Kidney (tissue), 13 donors: ENCODE measurements at regions not wholly inside any gene's neighbourhood (a gene's known extent, or its start where the extent isn't known, plus 50 kb on each side); places are given as distances from the start of the nearest gene placed in this dataset.

ENCODE experiments used
- DNase-seq, 5 donors: peaks; one replicate each; pipeline ENCODE4 v3.0.0-alpha.2; 2013 to 2020
- FAIRE-seq: peaks from 2 replicates; lab custom pipeline; 2012; peaks lifted over from hg19 to GRCh38; lab: Jason Lieb, UNC
- H3K27ac ChIP-seq, 2 donors: one replicate each; pipeline ENCODE4 v1.7.0; 2013; ENCODE audit warnings: low read depth in 2 of 2, low read length in 2 of 2, inconsistent platforms in 1 of 2
- H3K27me3 ChIP-seq: one replicate; pipeline ENCODE4 v1.7.1; 2013; ENCODE audit warnings: low read length, inconsistent platforms; ENCODE audit not compliant: control insufficient read depth, insufficient read depth
- H3K36me3 ChIP-seq, 3 donors: one replicate each; pipeline versions ENCODE4 v1.7.0 to v1.7.1; 2013; ENCODE audit warnings: low read length in 3 of 3, control low read depth in 1 of 3, inconsistent platforms in 1 of 3; ENCODE audit not compliant: insufficient read depth in 3 of 3, control insufficient read depth in 2 of 3
- H3K4me1 ChIP-seq, 3 donors: one replicate each; pipeline versions ENCODE4 v1.7.0 to v1.7.1; 2013; ENCODE audit warnings: low read length in 3 of 3, inconsistent platforms in 1 of 3, low read depth in 1 of 3; ENCODE audit not compliant: control insufficient read depth in 2 of 3, insufficient read depth in 2 of 3
- H3K4me3 ChIP-seq, 3 donors: one replicate each; pipeline versions ENCODE4 v1.7.0 to v1.8.1; 2013; ENCODE audit warnings: low read length in 3 of 3, control low read depth in 1 of 3, inconsistent platforms in 1 of 3
- H3K9ac ChIP-seq, 3 donors: one replicate each; pipeline versions ENCODE4 v1.7.0 to v1.7.1; 2013; ENCODE audit warnings: low read length in 3 of 3, control low read depth in 1 of 3, inconsistent platforms in 1 of 3
- H3K9me3 ChIP-seq, 3 donors: one replicate each; pipeline versions ENCODE4 v1.7.0 to v1.7.1; 2013; ENCODE audit warnings: low read length in 3 of 3, control low read depth in 1 of 3, inconsistent platforms in 1 of 3; ENCODE audit not compliant: control insufficient read depth in 2 of 3, insufficient read depth in 1 of 3
- intact Hi-C: fragments of 100-400 bp; cut with DNase I; formaldehyde crosslinking; loops from one replicate; pipeline ENCODE4 v1.11.1; 2022
- TF ChIP-seq, protein P1 (sequence below): IDR thresholded peaks from 3 replicates; pipeline ENCODE4 v1.5.1; 2012; ENCODE audit warnings: mild to moderate bottlenecking, moderate library complexity, borderline replicate concordance; ENCODE audit not compliant: insufficient read depth; ENCODE audit errors: extremely low read depth
- donor health status: control.
- donor health status: control.
- donor health status: control.
- donor health status: control.
- donor health status: control.
- donor health status: DM: yes; HTN: yes; CAD: no.
- donor health status: Normal renal cell carcinoma (clear cell type).

DNA sequence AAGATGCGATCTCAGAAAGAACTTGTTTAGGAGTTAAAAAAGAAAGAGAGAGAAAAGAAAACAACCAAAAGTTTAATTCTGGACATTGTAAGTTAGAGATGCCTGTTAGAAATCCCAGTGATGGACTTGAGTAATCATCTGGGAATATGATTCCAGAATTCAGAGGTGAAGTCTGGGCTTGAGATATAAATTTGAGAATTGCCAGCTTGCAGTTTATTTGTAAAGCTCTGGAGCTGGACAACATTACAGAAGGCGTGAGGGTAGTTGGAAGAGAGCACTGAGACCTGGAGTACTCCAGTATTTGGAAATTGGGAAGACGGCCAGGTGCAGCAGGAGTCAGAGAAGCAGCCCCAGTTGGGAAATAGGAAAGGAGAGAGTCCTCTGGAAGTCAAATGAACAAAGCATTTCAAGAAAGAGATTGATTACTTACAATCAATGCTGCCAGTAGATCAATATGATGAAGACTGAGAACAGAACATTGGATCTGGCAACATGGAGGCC, 128.8 kb upstream of the ARHGAP28 start:
- DNase-seq (no peak), FAIRE-seq (no peak)
- Histone ChIP-seq H3K9ac (no peak overlapping the region), H3K27ac (no peak overlapping the region), H3K4me3 (no peak overlapping the region), H3K36me3 (no peaks in the 10 kb centered on the region), H3K4me1 (no peaks in the 10 kb centered on the region), H3K27me3 (no peaks in the 10 kb centered on the region), H3K9me3 (no peaks in the 10 kb centered on the region)
- TF ChIP-seq, protein P1, sequence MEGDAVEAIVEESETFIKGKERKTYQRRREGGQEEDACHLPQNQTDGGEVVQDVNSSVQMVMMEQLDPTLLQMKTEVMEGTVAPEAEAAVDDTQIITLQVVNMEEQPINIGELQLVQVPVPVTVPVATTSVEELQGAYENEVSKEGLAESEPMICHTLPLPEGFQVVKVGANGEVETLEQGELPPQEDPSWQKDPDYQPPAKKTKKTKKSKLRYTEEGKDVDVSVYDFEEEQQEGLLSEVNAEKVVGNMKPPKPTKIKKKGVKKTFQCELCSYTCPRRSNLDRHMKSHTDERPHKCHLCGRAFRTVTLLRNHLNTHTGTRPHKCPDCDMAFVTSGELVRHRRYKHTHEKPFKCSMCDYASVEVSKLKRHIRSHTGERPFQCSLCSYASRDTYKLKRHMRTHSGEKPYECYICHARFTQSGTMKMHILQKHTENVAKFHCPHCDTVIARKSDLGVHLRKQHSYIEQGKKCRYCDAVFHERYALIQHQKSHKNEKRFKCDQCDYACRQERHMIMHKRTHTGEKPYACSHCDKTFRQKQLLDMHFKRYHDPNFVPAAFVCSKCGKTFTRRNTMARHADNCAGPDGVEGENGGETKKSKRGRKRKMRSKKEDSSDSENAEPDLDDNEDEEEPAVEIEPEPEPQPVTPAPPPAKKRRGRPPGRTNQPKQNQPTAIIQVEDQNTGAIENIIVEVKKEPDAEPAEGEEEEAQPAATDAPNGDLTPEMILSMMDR, result no peak
- intact Hi-C loops, result no loop called here

DNA sequence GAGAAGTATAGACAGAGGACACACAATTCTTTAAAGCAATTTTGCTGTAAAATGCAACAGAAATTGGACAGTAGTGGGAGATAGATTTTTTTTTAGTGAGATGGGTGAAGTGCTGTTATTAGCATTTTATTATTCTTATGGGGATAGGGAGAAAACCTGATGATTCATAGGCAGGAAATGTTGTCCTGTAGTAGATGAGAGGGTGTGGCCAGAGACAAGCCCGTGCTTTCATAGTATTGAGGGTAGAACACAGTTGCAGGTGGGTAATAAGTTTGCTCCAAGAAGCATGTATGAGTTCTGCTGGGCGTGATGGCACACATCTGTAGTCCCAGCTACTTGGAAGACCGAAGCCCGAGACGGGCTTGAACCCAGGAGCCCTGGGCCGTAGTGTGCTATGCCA, 128.3 kb upstream of the ARHGAP28 start:
- TF ChIP-seq, protein P1, result no peak
- H3K9ac ChIP-seq, result no peak overlapping the region
- DNase-seq (no peak), FAIRE-seq (no peak)
- no peaks in the 10 kb centered on the region for H3K9me3 ChIP-seq
- H3K36me3 ChIP-seq, result no peaks in the 10 kb centered on the region
- no peak overlapping the region for H3K27ac ChIP-seq
- H3K4me3 ChIP-seq, result no peak overlapping the region
- no peaks in the 10 kb centered on the region for H3K27me3 ChIP-seq
- H3K4me1 ChIP-seq, result no peaks in the 10 kb centered on the region
- intact Hi-C loops, result no loop called here

DNA sequence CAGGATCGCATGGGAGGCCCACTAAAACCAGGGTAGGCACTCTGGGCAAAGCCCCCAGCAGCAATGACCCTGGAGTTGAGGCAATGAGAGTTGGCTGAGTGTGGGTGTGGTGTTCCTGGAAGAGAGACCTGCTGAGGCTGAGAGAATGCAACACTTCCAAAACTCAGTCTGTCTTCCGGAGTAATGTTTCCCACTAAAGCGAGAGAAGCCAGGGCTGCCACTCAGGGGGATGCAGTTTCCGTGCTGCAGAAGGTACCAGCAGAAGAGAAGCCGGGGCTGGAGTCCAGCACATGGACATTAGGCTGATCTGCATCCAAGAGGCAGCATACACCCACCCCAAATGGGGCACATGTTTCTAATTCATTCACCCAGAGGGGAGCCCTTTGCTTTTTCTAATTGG, 127.2 kb upstream of the ARHGAP28 start:
- Histone ChIP-seq H3K9ac (no peak overlapping the region), H3K4me1 (peaks cover 0 to 3% (median 0%) of the 10 kb centered on the region in 3 donors), H3K27ac (no peak overlapping the region), H3K27me3 (no peaks in the 10 kb centered on the region), H3K4me3 (no peak overlapping the region), H3K36me3 (no peaks in the 10 kb centered on the region), H3K9me3 (no peaks in the 10 kb centered on the region)
- intact Hi-C loops, result no loop called here
- FAIRE-seq, result no peak
- DNase-seq, result no peak
- TF ChIP-seq, protein P1, result no peak

DNA sequence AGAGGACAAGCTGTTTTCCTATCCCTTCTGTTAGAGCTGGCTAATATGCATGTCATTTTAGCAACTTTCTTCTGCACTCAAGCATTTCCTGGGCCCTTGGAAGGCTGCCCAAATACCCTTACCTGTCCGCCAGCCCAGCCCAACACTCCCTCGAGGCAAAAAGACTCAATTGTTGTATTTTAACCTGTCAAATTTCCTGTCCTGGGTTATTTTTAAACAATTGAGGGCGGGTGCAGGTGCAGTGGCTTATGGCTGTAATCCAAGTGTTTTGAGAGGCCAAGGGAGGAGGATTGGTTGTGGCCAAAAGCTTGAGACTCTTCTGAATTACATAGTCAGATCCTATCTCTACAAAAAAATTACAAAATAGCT, 125.0 kb upstream of the ARHGAP28 start:
- H3K27ac ChIP-seq, result no peak overlapping the region
- TF ChIP-seq, protein P1, result no peak
- H3K9ac ChIP-seq, result no peak overlapping the region
- FAIRE-seq (no peak), DNase-seq (peak in 1 of 5 donors; percentile 22)
- intact Hi-C loops, result no loop called here
- no peaks in the 10 kb centered on the region for H3K27me3 ChIP-seq
- no peaks in the 10 kb centered on the region for H3K9me3 ChIP-seq
- peaks cover 0 to 3% (median 0%) of the 10 kb centered on the region in 3 donors for H3K4me1 ChIP-seq
- H3K4me3 ChIP-seq, result no peak overlapping the region
- no peaks in the 10 kb centered on the region for H3K36me3 ChIP-seq
